Trophoblast cell (in vitro differentiated cells and primary cell): ENCODE measurements at regions not wholly inside any gene's neighbourhood (a gene's known extent, or its start where the extent isn't known, plus 50 kb on each side); places are given as distances from the start of the nearest gene placed in this dataset.

Experiments
- DNase-seq, 2 donors: peaks; one replicate each; pipeline ENCODE4 v3.0.0-alpha.2; 2016
- H2AFZ ChIP-seq: 2 replicates; pipeline ENCODE4 v1.6.1; 2013; ENCODE audit warnings: low read length, moderate library complexity, mild to moderate bottlenecking; ENCODE audit not compliant: insufficient read depth, poor library complexity
- H2AK5ac ChIP-seq: 2 replicates; pipeline ENCODE4 v1.6.1; 2013; ENCODE audit warnings: mild to moderate bottlenecking, low read length
- H2BK120ac ChIP-seq: 2 replicates; pipeline ENCODE4 v1.6.1; 2013; ENCODE audit warnings: low read length, mild to moderate bottlenecking, moderate library complexity; ENCODE audit not compliant: insufficient read depth, poor library complexity
- H2BK12ac ChIP-seq: 2 replicates; pipeline ENCODE4 v1.6.1; 2013; ENCODE audit warnings: mild to moderate bottlenecking, low read length, moderate library complexity
- H2BK5ac ChIP-seq: 2 replicates; pipeline ENCODE4 v1.6.1; 2013; ENCODE audit warnings: low read length, low read depth, moderate library complexity, mild to moderate bottlenecking; ENCODE audit not compliant: poor library complexity
- H3K14ac ChIP-seq: 2 replicates; pipeline ENCODE4 v1.6.1; 2013; ENCODE audit warnings: mild to moderate bottlenecking, low read length
- H3K18ac ChIP-seq: 2 replicates; pipeline ENCODE4 v1.6.1; 2013; ENCODE audit warnings: mild to moderate bottlenecking, low read length
- H3K23ac ChIP-seq: 2 replicates; pipeline ENCODE4 v1.6.1; 2013; ENCODE audit warnings: low read length
- H3K27ac ChIP-seq: 2 replicates; pipeline ENCODE4 v1.5.1; 2013; ENCODE audit warnings: low read depth, mild to moderate bottlenecking, inconsistent platforms, low read length, moderate library complexity
- H3K27me3 ChIP-seq: 2 replicates; pipeline ENCODE4 v1.6.1; 2013; ENCODE audit warnings: inconsistent platforms, mild to moderate bottlenecking, low read length, moderate library complexity; ENCODE audit not compliant: insufficient read depth
- H3K36me3 ChIP-seq, 2 experiments: 1 replicate in 1 of 2; 2 replicates in 1 of 2; pipeline ENCODE4 v1.6.1; 2013; ENCODE audit warnings: low read length in 2 of 2, mild to moderate bottlenecking in 2 of 2, moderate library complexity in 1 of 2; ENCODE audit not compliant: insufficient read depth in 2 of 2, control insufficient read depth in 1 of 2
- H3K4ac ChIP-seq: 2 replicates; pipeline ENCODE4 v1.6.1; 2013; ENCODE audit warnings: low read depth, mild to moderate bottlenecking, low read length, moderate library complexity
- H3K4me1 ChIP-seq, 2 experiments: 1 replicate in 1 of 2; 2 replicates in 1 of 2; pipeline ENCODE4 v1.6.1; 2013; ENCODE audit warnings: low read length in 2 of 2, mild to moderate bottlenecking in 2 of 2, moderate library complexity in 1 of 2; ENCODE audit not compliant: insufficient read depth in 2 of 2, control insufficient read depth in 1 of 2
- H3K4me2 ChIP-seq: 2 replicates; pipeline ENCODE4 v1.6.1; 2013; ENCODE audit warnings: inconsistent platforms, mild to moderate bottlenecking, low read length, moderate library complexity
- H3K4me3 ChIP-seq: 2 replicates; pipeline ENCODE4 v1.5.1; 2013; ENCODE audit warnings: mild to moderate bottlenecking, low read depth, low read length, inconsistent platforms
- H3K79me1 ChIP-seq: one replicate; pipeline ENCODE4 v1.6.1; 2013; ENCODE audit warnings: low read length
- H3K79me2 ChIP-seq: 2 replicates; pipeline ENCODE4 v1.6.1; 2013; ENCODE audit warnings: low read length, mild to moderate bottlenecking; ENCODE audit not compliant: control insufficient read depth, insufficient read depth, poor library complexity
- H3K9ac ChIP-seq: 2 replicates; pipeline ENCODE4 v1.6.1; 2013; ENCODE audit warnings: mild to moderate bottlenecking, low read length
- H3K9me3 ChIP-seq: 2 replicates; pipeline ENCODE4 v1.6.1; 2013; ENCODE audit warnings: low read depth, mild to moderate bottlenecking, control low read depth, inconsistent platforms, low read length; ENCODE audit not compliant: insufficient read depth
- H4K12ac ChIP-seq: 2 replicates; pipeline ENCODE4 v1.6.1; 2013; ENCODE audit warnings: low read depth, mild to moderate bottlenecking, low read length, moderate library complexity
- H4K8ac ChIP-seq: 2 replicates; pipeline ENCODE4 v1.6.1; 2013; ENCODE audit warnings: low read depth, mild to moderate bottlenecking, low read length, moderate library complexity
- H4K91ac ChIP-seq: one replicate; pipeline ENCODE4 v1.6.1; 2013; ENCODE audit warnings: low read depth, mild to moderate bottlenecking, low read length, moderate library complexity
- WGBS: extraction: QIAGEN DNeasy Blood & Tissue Kit; methylation state at CpG from one replicate; pipeline ENCODE4 v1.1.7; 2013; ENCODE audit warnings: missing lambda C conversion rate; ENCODE audit not compliant: insufficient read length, insufficient coverage; ENCODE audit errors: extremely low coverage; 5-methylcytosine and 5-hydroxymethylcytosine counted together

DNA sequence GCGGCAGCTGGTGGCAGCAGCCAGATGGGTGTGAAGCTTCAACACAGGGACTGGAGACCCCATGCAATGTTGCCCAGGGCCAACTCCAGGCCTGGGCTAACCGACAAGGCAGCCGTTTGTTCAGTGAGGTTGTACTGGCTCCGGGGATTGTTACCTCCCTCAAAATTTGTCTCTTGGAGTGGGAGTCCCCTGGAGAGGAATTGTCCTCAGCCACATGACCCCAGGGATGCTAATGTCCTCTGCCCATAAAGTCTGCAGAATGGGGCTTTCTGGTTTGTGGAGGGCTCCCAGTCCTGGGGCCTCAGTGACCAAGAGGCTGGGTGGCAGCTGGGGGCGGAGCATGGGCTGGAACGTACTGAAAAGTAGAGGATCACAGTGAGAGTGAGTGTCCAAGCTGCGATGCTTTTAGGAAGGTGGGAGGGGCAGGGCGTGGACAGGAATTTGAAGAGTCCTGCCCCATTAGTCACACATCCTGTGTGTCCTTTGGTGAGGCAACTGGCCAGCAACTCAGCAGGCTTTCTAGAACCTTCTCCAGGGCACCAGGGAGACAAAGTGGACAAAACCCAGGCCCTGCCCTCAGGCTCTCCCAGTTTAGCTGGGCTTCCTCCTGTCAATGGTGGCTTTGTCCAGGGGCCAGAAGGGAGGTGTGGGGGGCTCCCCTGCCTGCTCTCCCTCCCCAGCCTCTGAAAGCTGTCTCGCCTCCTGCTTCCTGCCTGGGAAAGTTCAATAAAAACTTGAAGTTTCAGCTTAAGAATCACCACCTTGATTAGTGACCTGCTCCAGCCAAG lies 114.0 kb downstream of the NSG2 start:
- no peak overlapping the region for H3K27ac ChIP-seq
- no peak overlapping the region for H3K9ac ChIP-seq
- no peaks in the 10 kb centered on the region for H3K36me3 ChIP-seq
- no peak overlapping the region for H2BK5ac ChIP-seq
- peak overlapping the region; percentile 20 for H4K91ac ChIP-seq
- no peak overlapping the region for H2AK5ac ChIP-seq
- H3K27me3 ChIP-seq: no peaks in the 10 kb centered on the region
- H3K79me2 ChIP-seq: no peaks in the 10 kb centered on the region
- no peak overlapping the region for H4K12ac ChIP-seq
- H3K14ac ChIP-seq: no peak overlapping the region
- peaks cover 2% of the 10 kb centered on the region for H3K9me3 ChIP-seq
- no peak overlapping the region for H3K4ac ChIP-seq
- H3K23ac ChIP-seq: no peak overlapping the region
- H2AFZ ChIP-seq: no peak overlapping the region
- peaks cover 3% of the 10 kb centered on the region in 2 experiments for H3K4me1 ChIP-seq
- H4K8ac ChIP-seq: no peak overlapping the region
- DNase-seq: peak; percentile 9 to 12
- H3K79me1 ChIP-seq: no peaks in the 10 kb centered on the region
- H2BK120ac ChIP-seq: no peak overlapping the region
- no peak overlapping the region for H3K4me2 ChIP-seq
- no peak overlapping the region for H3K18ac ChIP-seq
- no peak overlapping the region for H2BK12ac ChIP-seq
- no peak overlapping the region for H3K4me3 ChIP-seq
- no CpG with 5 or more reads among the region's 9 CpGs for WGBS

GRCh38 chr5:174165406-174165805 lies 119.9 kb downstream of the NSG2 start:
- Histone ChIP-seq H3K4me3 (no peak overlapping the region), H3K36me3 (no peaks in the 10 kb centered on the region), H3K9me3 (no peaks in the 10 kb centered on the region), H2BK12ac (no peak overlapping the region), H4K8ac (no peak overlapping the region), H3K4me2 (no peak overlapping the region), H3K18ac (no peak overlapping the region), H3K23ac (no peak overlapping the region), H3K9ac (no peak overlapping the region), H2BK120ac (no peak overlapping the region), H4K91ac (no peak overlapping the region), H3K79me2 (no peaks in the 10 kb centered on the region), H3K4me1 (peaks cover 3% of the 10 kb centered on the region in 2 experiments), H4K12ac (no peak overlapping the region), H3K27me3 (no peaks in the 10 kb centered on the region), H3K27ac (no peak overlapping the region), H2AK5ac (no peak overlapping the region), H3K4ac (no peak overlapping the region), H2BK5ac (no peak overlapping the region), H2AFZ (no peak overlapping the region), H3K79me1 (no peaks in the 10 kb centered on the region), H3K14ac (no peak overlapping the region)
- WGBS: no CpG with 5 or more reads among the region's 9 CpGs
- no peak for DNase-seq

- no peak overlapping the region for H3K14ac ChIP-seq
- no peak overlapping the region for H3K4me2 ChIP-seq
- no peak overlapping the region for H3K4me3 ChIP-seq
- H3K36me3 ChIP-seq: no peaks in the 10 kb centered on the region
- H2AFZ ChIP-seq: no peak overlapping the region
- no peaks in the 10 kb centered on the region for H3K9me3 ChIP-seq
- H3K18ac ChIP-seq: no peak overlapping the region
- H3K9ac ChIP-seq: no peak overlapping the region
- H3K27ac ChIP-seq: no peak overlapping the region
- no peak overlapping the region for H3K23ac ChIP-seq
- no peaks in the 10 kb centered on the region for H3K27me3 ChIP-seq
- no CpG with 5 or more reads among the region's 10 CpGs for WGBS
- H2BK12ac ChIP-seq: no peak overlapping the region
- no peak overlapping the region for H2AK5ac ChIP-seq
- H4K91ac ChIP-seq: no peak overlapping the region
- DNase-seq: no peak
- H3K4me1 ChIP-seq: no peaks in the 10 kb centered on the region
- H2BK120ac ChIP-seq: no peak overlapping the region
- no peak overlapping the region for H2BK5ac ChIP-seq
- H3K79me1 ChIP-seq: no peaks in the 10 kb centered on the region
- no peak overlapping the region for H3K4ac ChIP-seq
- no peak overlapping the region for H4K8ac ChIP-seq
- H3K79me2 ChIP-seq: no peaks in the 10 kb centered on the region
- H4K12ac ChIP-seq: no peak overlapping the region
These were observed 120.9 kb downstream of the NSG2 start for GRCh38 chr5:174166231-174167079.

- Histone ChIP-seq H3K9me3 (no peaks in the 10 kb centered on the region), H3K27ac (no peak overlapping the region), H4K91ac (no peak overlapping the region)
These were observed 121.8 kb downstream of the NSG2 start for GRCh38 chr5:174167080-174167910.

More at GRCh38 chr5:174167080-174167910, 121.8 kb downstream of the NSG2 start:
- H2BK120ac ChIP-seq: no peak overlapping the region
- H4K8ac ChIP-seq: no peak overlapping the region
- H3K14ac ChIP-seq: no peak overlapping the region
- no peaks in the 10 kb centered on the region for H3K79me1 ChIP-seq
- H3K4me3 ChIP-seq: no peak overlapping the region
- no peak overlapping the region for H3K23ac ChIP-seq
- no peak overlapping the region for H3K9ac ChIP-seq
- H2BK12ac ChIP-seq: no peak overlapping the region
- no peak overlapping the region for H3K4ac ChIP-seq
- H3K79me2 ChIP-seq: no peaks in the 10 kb centered on the region
- DNase-seq: no peak
- no peak overlapping the region for H4K12ac ChIP-seq
- H2AFZ ChIP-seq: no peak overlapping the region
- no CpG with 5 or more reads among the region's 16 CpGs for WGBS
- H3K18ac ChIP-seq: no peak overlapping the region
- no peak overlapping the region for H2AK5ac ChIP-seq
- H3K27me3 ChIP-seq: no peaks in the 10 kb centered on the region
- H2BK5ac ChIP-seq: no peak overlapping the region
- H3K36me3 ChIP-seq: no peaks in the 10 kb centered on the region
- H3K4me2 ChIP-seq: no peak overlapping the region
- no peaks in the 10 kb centered on the region for H3K4me1 ChIP-seq
